HCT116 (cell line): ENCODE measurements at regions not wholly inside any gene's neighbourhood (a gene's known extent, or its start where the extent isn't known, plus 50 kb on each side); places are given as distances from the start of the nearest gene placed in this dataset.

ENCODE experiments used
- ATAC-seq: fragments of 200-7000 bp; cut with Tn5 transposase; 2 replicates; pipeline ENCODE4 v1.9.1; 2020; ENCODE audit warnings: mild to moderate bottlenecking, moderate library complexity
- BruUV-seq: library from RNA; stranded (reverse); fragments of 400-500 nt; replicated peaks from 2 replicates; lab custom pipeline; 2021; lab: Mats Ljungman, UMichigan
- CTCF ChIA-PET: fragments of 300-600 bp; sonication (Branson Sonifier 250); formaldehyde crosslinking; loops from one replicate; lab custom pipeline; 2021; ENCODE audit warnings: antibody characterized with exemption; lab: Charles Lee
- POLR2A ChIA-PET: fragments of 300-600, 350-600 bp; sonication (Branson Sonifier 250); formaldehyde crosslinking; loops from one replicate; lab custom pipeline; 2021; ENCODE audit warnings: antibody characterized with exemption; lab: Charles Lee
- RAD21 ChIA-PET, 2 experiments: fragments of 300-600 bp; sonication (Branson Sonifier 250); formaldehyde crosslinking; loops; one replicate each; lab custom pipeline; 2023; ENCODE audit warnings: low total read pairs in 2 of 2; ENCODE audit not compliant: uncharacterized antibody in 2 of 2, unreplicated experiment in 2 of 2, low non-redundant PET in 1 of 2; lab: Charles Lee
- DNase-seq: peaks from one replicate; pipeline ENCODE4 v3.0.0-alpha.2; 2010; ENCODE audit warnings: low read depth, low spot score
- H2AFZ ChIP-seq: fragments of 200-600 bp; shearing (Covaris generic), sonication (generic); 2 replicates; pipeline ENCODE4 v1.6.1; 2017; ENCODE audit warnings: low read depth, mixed run types, mixed read lengths, antibody characterized with exemption, low read length; ENCODE audit not compliant: poor library complexity, severe bottlenecking
- H3K27ac ChIP-seq: 2 replicates; pipeline ENCODE4 v1.5.1; 2012; ENCODE audit warnings: low read depth, low read length
- H3K27me3 ChIP-seq: fragments of 200-600 bp; sonication (generic); 2 replicates; pipeline ENCODE4 v1.6.1; 2016; ENCODE audit warnings: mixed run types, low read length, mixed read lengths; ENCODE audit not compliant: insufficient read depth
- H3K36me3 ChIP-seq, 2 experiments: fragments of 200-500 bp in 1 of 2; fragments of 200-600 bp in 1 of 2; sonication (Bioruptor generic) in 1 of 2; sonication (generic) in 1 of 2; 2 replicates each; pipeline versions ENCODE4 v1.5.1 to v1.6.1; 2014 to 2016; ENCODE audit warnings: low read length in 2 of 2, inconsistent platforms in 1 of 2, mixed read lengths in 1 of 2, mixed run types in 1 of 2; ENCODE audit not compliant: insufficient read depth in 2 of 2, control insufficient read depth in 1 of 2
- H3K4me1 ChIP-seq, 2 experiments: fragments of 200-600 bp in 1 of 2; sonication (generic) in 1 of 2; 2 replicates each; pipeline versions ENCODE4 v1.5.1 to v1.6.1; 2012 to 2017; ENCODE audit warnings: low read length in 2 of 2, inconsistent platforms in 1 of 2, mild to moderate bottlenecking in 1 of 2, mixed read lengths in 1 of 2, mixed run types in 1 of 2, moderate library complexity in 1 of 2; ENCODE audit not compliant: insufficient read depth in 2 of 2, control insufficient read depth in 1 of 2
- H3K4me2 ChIP-seq: fragments of 200-600 bp; sonication (generic); 2 replicates; pipeline ENCODE4 v1.6.1; 2017; ENCODE audit warnings: mixed run types, low read length, mixed read lengths
- H3K4me3 ChIP-seq, 2 experiments: fragments of 200-600 bp in 1 of 2; sonication (generic) in 1 of 2; replicated peaks in 1 of 2; 2 replicates each; pipeline ENCODE4 v1.5.1; 2011 to 2016; ENCODE audit warnings: low read length in 2 of 2, control low read depth in 1 of 2, low read depth in 1 of 2, mild to moderate bottlenecking in 1 of 2, mixed read lengths in 1 of 2, mixed run types in 1 of 2
- H3K79me2 ChIP-seq: fragments of 200-600 bp; sonication (generic); 2 replicates; pipeline ENCODE4 v1.6.1; 2017; ENCODE audit warnings: mild to moderate bottlenecking, mixed run types, low read length, moderate library complexity, mixed read lengths; ENCODE audit not compliant: insufficient read depth
- H3K9ac ChIP-seq: fragments of 200-600 bp; sonication (generic); 2 replicates; pipeline ENCODE4 v1.6.1; 2016; ENCODE audit warnings: low read length, mixed read lengths
- H3K9me2 ChIP-seq: fragments of 200-600 bp; sonication (generic), shearing (Covaris generic); 2 replicates; pipeline ENCODE4 v1.6.1; 2017; ENCODE audit warnings: mixed run types, mild to moderate bottlenecking, moderate library complexity; ENCODE audit not compliant: insufficient read depth
- H3K9me3 ChIP-seq, 2 experiments: fragments of 200-500 bp in 1 of 2; fragments of 200-600 bp in 1 of 2; sonication (Bioruptor generic) in 1 of 2; sonication (generic) in 1 of 2; 2 replicates each; pipeline ENCODE4 v1.6.1; 2014 to 2017; ENCODE audit warnings: low read length in 2 of 2, mixed read lengths in 2 of 2, inconsistent platforms in 1 of 2, low read depth in 1 of 2, mild to moderate bottlenecking in 1 of 2, mixed run types in 1 of 2, moderate library complexity in 1 of 2; ENCODE audit not compliant: control insufficient read depth in 1 of 2, insufficient read depth in 1 of 2
- H4K20me1 ChIP-seq: fragments of 200-600 bp; sonication (generic), shearing (Covaris generic); 2 replicates; pipeline ENCODE4 v1.6.1; 2017; ENCODE audit warnings: mixed run types, mild to moderate bottlenecking, moderate library complexity; ENCODE audit not compliant: insufficient read depth
- ATF3 ChIP-seq: IDR thresholded peaks from 2 replicates; pipeline ENCODE4 v1.6.1; 2012
- CEBPB ChIP-seq: IDR thresholded peaks from 2 replicates; pipeline ENCODE4 v1.6.1; 2012; ENCODE audit warnings: low read depth
- CTCF ChIP-seq, 3 experiments: fragments of 200-600 bp in 1 of 3; sonication (generic) in 1 of 3; IDR thresholded peaks in 2 of 3; conservative IDR thresholded peaks in 1 of 3; 2 replicates each; pipeline ENCODE4 v1.5.1; 2012 to 2017; ENCODE audit warnings: low read depth in 2 of 3, low read length in 2 of 3, antibody characterized with exemption in 1 of 3, borderline replicate concordance in 1 of 3, control low read depth in 1 of 3, mild to moderate bottlenecking in 1 of 3, mixed read lengths in 1 of 3, mixed run types in 1 of 3, moderate library complexity in 1 of 3; ENCODE audit not compliant: insufficient read depth in 1 of 3
- EGR1 ChIP-seq: IDR thresholded peaks from 2 replicates; pipeline ENCODE4 v1.6.1; 2012; ENCODE audit warnings: low read depth
- ELF1 ChIP-seq: IDR thresholded peaks from 2 replicates; pipeline ENCODE4 v1.6.1; 2012; ENCODE audit warnings: low read depth, borderline replicate concordance
- EZH2 ChIP-seq: fragments of 200-600 bp; sonication (generic); IDR thresholded peaks from 2 replicates; pipeline ENCODE4 v1.6.1; 2017; ENCODE audit warnings: antibody characterized with exemption, mixed run types
- FOSL1 ChIP-seq: IDR thresholded peaks from 2 replicates; pipeline ENCODE4 v1.6.1; 2012; ENCODE audit warnings: low read depth
- JUND ChIP-seq: IDR thresholded peaks from 2 replicates; pipeline ENCODE4 v1.6.1; 2012
- MAX ChIP-seq: IDR thresholded peaks from 2 replicates; pipeline ENCODE4 v1.6.1; 2012
- POLR2A ChIP-seq: IDR thresholded peaks from 2 replicates; pipeline ENCODE4 v1.7.0; 2011; ENCODE audit warnings: borderline replicate concordance; ENCODE audit not compliant: insufficient read depth, insufficient read length; ENCODE audit errors: extremely low read depth
- POLR2AphosphoS5 ChIP-seq: IDR thresholded peaks from 2 replicates; pipeline ENCODE4 v1.6.1; 2011; ENCODE audit warnings: mild to moderate bottlenecking, low read depth, low read length, moderate library complexity
- REST ChIP-seq: IDR thresholded peaks from 2 replicates; pipeline ENCODE4 v1.6.1; 2012; ENCODE audit warnings: low read depth
- SIN3A ChIP-seq: IDR thresholded peaks from 2 replicates; pipeline ENCODE4 v1.6.1; 2012; ENCODE audit warnings: low read depth
- SP1 ChIP-seq: IDR thresholded peaks from 2 replicates; pipeline ENCODE4 v1.6.1; 2012; ENCODE audit warnings: low read depth
- TCF7L2 ChIP-seq: IDR thresholded peaks from 2 replicates; pipeline ENCODE4 v1.7.0; 2011; ENCODE audit warnings: borderline replicate concordance, inconsistent platforms; ENCODE audit not compliant: insufficient read depth, insufficient read length; ENCODE audit errors: extremely low read depth
- YY1 ChIP-seq: IDR thresholded peaks from 2 replicates; pipeline ENCODE4 v1.6.1; 2011; ENCODE audit warnings: low read length, low read depth, moderate library complexity, mild to moderate bottlenecking; ENCODE audit not compliant: insufficient replicate concordance; ENCODE audit errors: extremely low read depth
- ZFX ChIP-seq: fragments of 450-650 bp; IDR thresholded peaks from 2 replicates; pipeline ENCODE4 v1.6.1; 2017
- ZNF274 ChIP-seq: fragments of 200-500 bp; sonication (Bioruptor generic); IDR thresholded peaks from 2 replicates; pipeline ENCODE4 v1.6.1; 2014; ENCODE audit warnings: mild to moderate bottlenecking, low read depth, low read length, inconsistent platforms
- intact Hi-C: fragments of 100-400 bp; cut with micrococcal nuclease; formaldehyde crosslinking; loops from 2 replicates; pipeline ENCODE4 v1.10.0; 2022

GRCh38 chr19:32022731-32023563 lies 322.5 kb upstream of the ZNF507 start:
- ATAC-seq (no peak), DNase-seq (no peak)
- peaks cover 0 to 38% of the 10 kb centered on the region in 2 experiments; a peak in 2 of 4 replicates for H3K9me3 ChIP-seq
- TF ChIP-seq TCF7L2 (no peak), CEBPB (no peak), JUND (no peak), POLR2A (no peak), ELF1 (no peak), ATF3 (no peak), SIN3A (no peak), MAX (no peak), ZFX (no peak), EGR1 (no peak), YY1 (no peak), FOSL1 (no peak), SP1 (no peak), REST (no peak), ZNF274 (no peak), CTCF (IDR thresholded peaks at IDR 0.05 in 2 of 3, conservative IDR thresholded peaks at IDR 0.05 in 1 of 3; ENCODE audit: borderline replicate concordance in 1 of 3, insufficient read depth in 1 of 3, low read depth in 2 of 3, low read length in 2 of 3) (no peak), POLR2AphosphoS5 (no peak), EZH2 (no peak)
- no peak overlapping the region for H3K9ac ChIP-seq
- no peaks in the 10 kb centered on the region for H3K4me1 ChIP-seq
- H3K9me2 ChIP-seq = no peaks in the 10 kb centered on the region
- no TSS peak for BruUV-seq
- H3K27ac ChIP-seq = no peak overlapping the region
- ChIA-PET POLR2A (no interaction called here), CTCF (no interaction called here), RAD21 (no interaction called here)
- intact Hi-C loops = no loop called here
- no peak overlapping the region for H2AFZ ChIP-seq
- H3K36me3 ChIP-seq = no peaks in the 10 kb centered on the region
- H3K79me2 ChIP-seq = no peaks in the 10 kb centered on the region
- no peak overlapping the region for H3K4me2 ChIP-seq
- no peaks in the 10 kb centered on the region for H4K20me1 ChIP-seq
- H3K27me3 ChIP-seq = no peaks in the 10 kb centered on the region
- no peak overlapping the region for H3K4me3 ChIP-seq
